ENCODE measurements at regions not wholly inside any gene's neighbourhood (a gene's known extent, or its start where the extent isn't known, plus 50 kb on each side); places are given as distances from the start of the nearest gene placed in this dataset.

- BruUV-seq (replicated peaks): no TSS peak
- WGBS (ENCODE audit: low lambda C conversion rate): 93% methylated on average over 6 of the region's 7 CpGs
- H3K4me2 ChIP-seq (ENCODE audit: low read depth, low read length): no peak overlapping the region
- H3K27me3 ChIP-seq (ENCODE audit: control insufficient read depth in 1 of 2, insufficient read depth in 2 of 2, low read length in 2 of 2): no peaks in the 10 kb centered on the region
- ChIA-PET POLR2A (interaction anchor here (0.7 kb wide), 1 partner anchor 29 kb away, joined by 4 read pairs; no protein-coding TSS in a partner anchor), CTCF (ENCODE audit: low intra/inter-chr PET ratio, low total read pairs) (no interaction called here)
- DNase-seq (ENCODE audit: low spot score): no peak
- H3K79me2 ChIP-seq (ENCODE audit: insufficient read depth, low read length): no peaks in the 10 kb centered on the region
- H4K20me1 ChIP-seq (ENCODE audit: insufficient read depth, low read length): no peaks in the 10 kb centered on the region
- H3K4me1 ChIP-seq (ENCODE audit: insufficient read depth, low read length): peaks cover 47% of the 10 kb centered on the region
- no peak overlapping the region for H2AFZ ChIP-seq (ENCODE audit: low read length)
- H3K4me3 ChIP-seq (replicated peaks in 1 of 3; ENCODE audit: insufficient read depth in 1 of 3, low read depth in 2 of 3, low read length in 3 of 3): no peak overlapping the region
- TF ChIP-seq MEIS2 (CRISPR knock-in tag; IDR thresholded peaks at IDR 0.05): no peak
- H3K9ac ChIP-seq (ENCODE audit: insufficient read depth, low read depth, low read length): no peak overlapping the region
- no peak for FAIRE-seq
- no peaks in the 10 kb centered on the region for H3K9me3 ChIP-seq (ENCODE audit: low read length)
- H3K27ac ChIP-seq (ENCODE audit: extremely low read length, insufficient read depth, low read length): no peak overlapping the region
- ATAC-seq: no peak
- in situ Hi-C loops (cut with HindIII; ENCODE audit: extremely low pct_ligation_motif_present, low pct_unique_long_range_greater_than_20kb): no loop called here
- no peaks in the 10 kb centered on the region; a peak in 1 of 5 replicates for H3K36me3 ChIP-seq (replicated peaks in 1 of 2; ENCODE audit: control insufficient read depth in 1 of 2, insufficient read depth in 2 of 2, low read length in 2 of 2)
- intact Hi-C loops (cut with micrococcal nuclease; ENCODE audit: unreplicated experiment): no loop called here
Measured at GRCh38 chr5:56451742-56452141, 218.6 kb upstream of the ANKRD55 start.

DNA sequence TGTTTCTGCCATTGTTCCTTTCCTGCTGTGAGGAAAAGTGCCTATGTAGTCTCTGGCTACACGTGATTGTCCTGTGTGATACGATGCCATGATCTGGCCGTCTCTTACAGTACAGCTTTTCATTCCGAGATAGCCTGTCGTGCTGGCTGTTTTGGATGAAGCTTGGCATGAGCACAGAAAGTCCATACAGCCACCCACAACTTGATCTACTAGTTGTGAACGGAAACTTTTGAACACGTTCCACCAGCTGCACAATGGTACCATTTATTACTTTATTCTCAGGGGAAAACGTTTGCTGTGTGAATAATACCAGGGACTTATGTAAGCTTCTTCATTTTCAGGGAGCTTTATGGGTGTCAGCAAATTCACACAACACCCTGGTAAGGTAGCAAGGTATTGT is 217.6 kb upstream of the ANKRD55 start:
- Histone ChIP-seq H2AFZ (ENCODE audit: low read length) (no peak overlapping the region), H3K4me2 (ENCODE audit: low read depth, low read length) (no peak overlapping the region), H4K20me1 (ENCODE audit: insufficient read depth, low read length) (no peaks in the 10 kb centered on the region), H3K4me3 (replicated peaks in 1 of 3; ENCODE audit: insufficient read depth in 1 of 3, low read depth in 2 of 3, low read length in 3 of 3) (no peak overlapping the region), H3K27ac (ENCODE audit: extremely low read length, insufficient read depth, low read length) (no peak overlapping the region), H3K9ac (ENCODE audit: insufficient read depth, low read depth, low read length) (no peak overlapping the region), H3K9me3 (ENCODE audit: low read length) (no peaks in the 10 kb centered on the region), H3K4me1 (ENCODE audit: insufficient read depth, low read length) (peaks cover 50% of the 10 kb centered on the region), H3K27me3 (ENCODE audit: control insufficient read depth in 1 of 2, insufficient read depth in 2 of 2, low read length in 2 of 2) (no peaks in the 10 kb centered on the region), H3K79me2 (ENCODE audit: insufficient read depth, low read length) (no peaks in the 10 kb centered on the region), H3K36me3 (replicated peaks in 1 of 2; ENCODE audit: control insufficient read depth in 1 of 2, insufficient read depth in 2 of 2, low read length in 2 of 2) (no peaks in the 10 kb centered on the region; a peak in 1 of 5 replicates)
- ATAC-seq (no peak), DNase-seq (ENCODE audit: low spot score) (no peak), FAIRE-seq (no peak)
- ChIA-PET POLR2A (no interaction called here), CTCF (ENCODE audit: low intra/inter-chr PET ratio, low total read pairs) (no interaction called here)
- BruUV-seq (replicated peaks): no TSS peak
- in situ Hi-C loops (cut with HindIII; ENCODE audit: extremely low pct_ligation_motif_present, low pct_unique_long_range_greater_than_20kb): no loop called here
- WGBS (ENCODE audit: low lambda C conversion rate): 91% methylated on average over 8 of the region's 8 CpGs
- intact Hi-C loops (cut with micrococcal nuclease; ENCODE audit: unreplicated experiment): no loop called here
- TF ChIP-seq MYNN (CRISPR knock-in tag; IDR thresholded peaks at IDR 0.05; ENCODE audit: low read depth) (no peak), ZIK1 (CRISPR knock-in tag; IDR thresholded peaks at IDR 0.05; ENCODE audit: borderline replicate concordance, low read depth) (no peak), ZNF841 (CRISPR knock-in tag; IDR thresholded peaks at IDR 0.05; ENCODE audit: borderline replicate concordance) (no peak), POGZ (CRISPR knock-in tag; IDR thresholded peaks at IDR 0.05) (no peak), DNMT3B (CRISPR knock-in tag; conservative IDR thresholded peaks at IDR 0.05) (no peak), TFE3 (CRISPR knock-in tag; IDR thresholded peaks at IDR 0.05) (no peak), ZFP37 (CRISPR knock-in tag; IDR thresholded peaks at IDR 0.05; ENCODE audit: borderline replicate concordance) (no peak), TAF15 (IDR thresholded peaks at IDR 0.05; ENCODE audit: low read depth, low read length, poor library complexity, severe bottlenecking) (no peak), ZNF12 (CRISPR knock-in tag; IDR thresholded peaks at IDR 0.05) (no peak), ZKSCAN8 (CRISPR knock-in tag; IDR thresholded peaks at IDR 0.05; ENCODE audit: borderline replicate concordance) (no peak), FOXK1 (CRISPR knock-in tag; IDR thresholded peaks at IDR 0.05; ENCODE audit: borderline replicate concordance, low read depth) (no peak)
- TF ChIP-seq, protein P1, sequence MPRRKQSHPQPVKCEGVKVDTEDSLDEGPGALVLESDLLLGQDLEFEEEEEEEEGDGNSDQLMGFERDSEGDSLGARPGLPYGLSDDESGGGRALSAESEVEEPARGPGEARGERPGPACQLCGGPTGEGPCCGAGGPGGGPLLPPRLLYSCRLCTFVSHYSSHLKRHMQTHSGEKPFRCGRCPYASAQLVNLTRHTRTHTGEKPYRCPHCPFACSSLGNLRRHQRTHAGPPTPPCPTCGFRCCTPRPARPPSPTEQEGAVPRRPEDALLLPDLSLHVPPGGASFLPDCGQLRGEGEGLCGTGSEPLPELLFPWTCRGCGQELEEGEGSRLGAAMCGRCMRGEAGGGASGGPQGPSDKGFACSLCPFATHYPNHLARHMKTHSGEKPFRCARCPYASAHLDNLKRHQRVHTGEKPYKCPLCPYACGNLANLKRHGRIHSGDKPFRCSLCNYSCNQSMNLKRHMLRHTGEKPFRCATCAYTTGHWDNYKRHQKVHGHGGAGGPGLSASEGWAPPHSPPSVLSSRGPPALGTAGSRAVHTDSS (CRISPR knock-in tag; conservative IDR thresholded peaks at IDR 0.05): no peak

Measured in HepG2 (cell line).